ENCODE measurements at regions not wholly inside any gene's neighbourhood (a gene's known extent, or its start where the extent isn't known, plus 50 kb on each side); places are given as distances from the start of the nearest gene placed in this dataset.

- TF ChIP-seq CTCF (conservative IDR thresholded peaks at IDR 0.05 in 1 of 2, IDR thresholded peaks at IDR 0.05 in 1 of 2; ENCODE audit: extremely low read depth in 1 of 2, insufficient read depth in 1 of 2, low read depth in 1 of 2, low read length in 2 of 2) (no peak), EZH2 (IDR thresholded peaks at IDR 0.05; ENCODE audit: borderline replicate concordance, low read length) (no peak)
Observed at GRCh38 chr19:30113186-30113585, 171.1 kb downstream of the URI1 start.
